LHCN-M2 (cell line): ENCODE measurements at regions not wholly inside any gene's neighbourhood (a gene's known extent, or its start where the extent isn't known, plus 50 kb on each side); places are given as distances from the start of the nearest gene placed in this dataset.
A peak's percentile ranks its signal among the peaks of the same experiment; 100 is the strongest.
"Not testable (repeated sequence)": the region's sequence is repeated elsewhere in the genome, so short reads cannot be mapped to it uniquely, and the experiment has no call there.

Experiments used
- DNase-seq: peaks from one replicate; pipeline ENCODE4 v3.0.0-alpha.2; 2012; ENCODE audit warnings: low read depth

DNA sequence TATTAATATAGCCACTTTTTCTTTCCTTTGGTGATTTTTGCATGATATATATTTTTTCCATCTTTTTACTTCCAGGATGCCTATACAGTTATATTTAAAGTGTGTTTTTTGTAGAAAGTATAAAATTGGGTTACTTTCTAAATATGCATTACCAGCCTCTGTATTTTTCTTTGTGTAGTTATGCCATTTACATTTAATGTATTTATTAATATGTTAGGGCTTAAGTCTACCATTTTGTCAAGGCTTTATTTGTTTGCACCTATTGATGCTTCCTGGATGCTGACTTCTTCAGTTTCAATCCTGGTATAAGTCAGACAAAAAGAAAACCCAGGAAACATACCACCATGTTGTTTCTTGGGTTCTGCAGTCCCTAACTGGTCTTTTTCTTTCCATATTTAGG, 911.1 kb upstream of the GOT2 start:
- DNase-seq = no peak

DNA sequence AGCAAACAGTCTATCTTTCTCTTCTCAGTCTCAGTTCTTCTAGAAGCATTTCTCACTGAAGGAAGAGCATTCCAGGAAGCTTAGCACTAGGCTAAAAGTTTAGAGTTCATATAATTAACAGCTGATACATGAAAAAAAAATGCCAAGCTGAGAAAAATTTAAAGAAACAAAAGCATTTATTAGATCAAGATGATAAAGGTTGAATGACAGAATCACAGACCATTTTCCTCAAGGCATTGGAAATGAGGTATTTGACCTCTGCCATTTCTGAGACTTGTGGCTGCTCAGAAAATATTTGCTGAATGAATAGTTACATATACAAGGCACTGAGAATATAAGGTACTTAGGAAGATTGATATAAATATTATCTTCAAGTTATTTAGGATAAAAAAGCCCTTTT, 901.6 kb upstream of the GOT2 start:
- peak; percentile 77 for DNase-seq

DNA sequence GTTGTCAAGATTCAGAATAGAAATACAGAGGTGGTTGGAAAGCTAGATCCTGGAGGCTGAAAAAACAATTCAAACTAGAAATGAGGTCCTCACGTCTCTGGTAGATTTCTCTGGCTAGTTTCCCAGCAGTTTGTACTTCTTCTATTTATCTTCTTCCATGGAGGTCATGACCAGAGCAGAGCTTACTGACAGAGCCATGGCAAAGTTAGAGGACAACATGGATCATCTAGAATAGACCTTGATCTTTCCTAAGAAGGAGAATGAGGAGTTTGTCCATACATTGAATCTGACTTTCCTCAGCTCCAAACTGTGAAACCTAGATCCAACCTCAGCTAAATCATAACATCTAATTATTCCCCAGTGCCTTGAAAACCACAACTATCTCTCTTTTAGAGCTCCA, 900.8 kb upstream of the GOT2 start:
- DNase-seq = peak; percentile 35

DNA sequence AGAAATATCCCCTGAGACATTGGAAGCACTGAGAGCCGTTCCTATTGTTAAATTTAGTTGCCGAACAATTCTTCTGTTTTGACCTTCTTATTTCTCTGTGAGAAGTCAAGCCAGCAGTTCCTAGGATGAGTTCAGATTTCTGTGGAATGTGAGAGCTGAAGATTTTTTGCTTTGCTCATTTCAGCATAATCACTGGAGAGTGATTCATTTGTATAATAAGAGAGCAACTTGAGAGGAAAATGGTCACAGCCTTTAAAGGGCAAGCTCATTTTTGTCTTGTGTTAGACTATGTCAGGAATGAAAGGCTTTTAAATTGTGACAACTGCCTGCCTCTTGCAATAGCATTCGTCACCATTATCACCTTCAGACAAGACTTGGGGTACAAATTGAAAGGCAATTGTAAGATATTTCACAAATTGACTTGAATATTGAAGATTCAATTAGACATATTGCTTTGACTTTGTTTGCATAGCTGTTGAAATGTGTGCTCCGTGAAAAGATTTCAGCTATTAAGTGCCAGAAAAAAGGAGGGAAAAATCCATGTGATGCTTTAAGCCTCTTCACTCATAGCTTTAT, 900.0 kb upstream of the GOT2 start:
- DNase-seq = peak; percentile 92

DNA sequence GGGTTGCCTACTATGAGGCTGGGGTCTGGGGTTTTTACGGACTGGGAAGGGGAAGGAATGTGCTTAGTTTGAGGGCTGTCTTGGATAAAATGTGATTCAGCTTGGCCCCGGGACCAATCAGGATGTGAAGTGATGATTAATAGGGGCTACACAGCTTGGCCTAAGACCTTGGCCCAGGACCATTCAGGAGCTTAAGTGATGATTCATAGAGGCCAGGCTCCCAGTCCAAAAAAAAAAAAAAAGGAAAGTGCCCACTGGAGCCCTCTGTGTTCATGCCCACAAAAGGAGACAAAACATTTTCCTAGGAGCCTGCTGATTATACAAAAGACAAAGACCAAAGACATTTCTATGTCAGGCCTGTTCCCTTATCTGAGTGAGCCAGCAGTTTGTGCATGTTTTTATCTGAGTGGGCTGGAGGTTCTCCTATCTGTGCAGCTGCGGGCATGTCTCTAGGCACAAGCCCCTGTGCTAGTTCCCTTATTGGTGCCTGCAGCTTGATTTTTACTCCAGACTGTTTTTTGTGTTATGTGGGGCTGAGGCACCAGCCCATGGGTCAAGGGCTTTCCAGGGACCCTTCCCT, 898.2 kb upstream of the GOT2 start:
- DNase-seq = peak; percentile 89

DNA sequence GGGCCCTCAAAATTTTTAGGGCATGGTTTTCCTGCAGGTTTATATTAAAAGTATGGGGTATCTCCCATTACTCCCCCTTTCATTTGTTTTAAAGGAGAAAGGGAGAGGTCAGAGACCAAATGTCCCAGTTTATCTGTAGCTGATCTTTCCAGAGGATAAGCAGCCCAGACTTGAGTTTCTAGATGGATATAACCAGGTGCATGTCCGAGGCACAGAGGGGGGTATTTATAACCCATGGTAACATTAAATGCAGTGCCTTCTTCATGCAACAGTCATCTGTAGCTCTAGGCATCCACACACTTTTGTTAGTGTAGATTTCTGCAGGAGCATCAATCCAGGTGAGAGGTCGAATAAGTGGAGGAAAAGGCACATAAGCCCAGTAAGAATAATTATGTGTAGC, 890.3 kb upstream of the GOT2 start:
- peak; percentile 23 for DNase-seq

DNA sequence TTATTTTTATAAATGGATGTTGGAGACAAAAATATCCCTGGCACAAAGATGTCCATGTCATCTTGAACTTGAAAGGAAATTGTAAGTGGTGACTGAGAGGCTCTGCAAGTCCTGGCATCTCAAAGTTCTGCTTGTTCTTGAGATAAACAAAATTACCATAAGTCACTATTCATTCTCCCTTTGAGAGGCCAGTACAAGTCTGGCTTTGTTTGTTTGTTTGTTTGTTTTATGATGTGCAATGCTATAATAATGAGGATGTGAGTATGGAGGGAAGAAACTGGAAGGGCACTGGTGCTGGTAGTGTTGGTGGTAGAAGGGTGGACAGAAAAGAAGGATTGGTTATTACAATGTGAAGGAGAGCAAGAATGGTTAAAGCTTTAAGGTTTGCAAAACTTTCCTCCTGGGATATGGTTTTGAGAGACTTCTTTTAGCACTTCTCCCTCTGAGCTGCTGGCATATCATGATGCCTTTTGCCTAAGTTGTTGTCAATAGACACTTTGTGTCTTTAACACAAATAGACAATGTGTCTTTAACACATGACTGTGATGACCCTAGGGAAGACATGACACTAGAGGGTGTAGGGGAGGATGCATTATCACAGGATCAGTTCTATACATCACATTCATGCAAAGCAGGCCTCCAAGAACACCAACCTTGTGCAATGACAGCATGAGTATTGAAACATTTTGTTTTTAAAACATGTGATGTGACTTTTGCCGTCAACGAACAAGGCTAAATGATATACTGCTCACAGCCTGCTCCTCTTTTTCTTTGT, 880.5 kb upstream of the GOT2 start:
- DNase-seq = no peak

DNA sequence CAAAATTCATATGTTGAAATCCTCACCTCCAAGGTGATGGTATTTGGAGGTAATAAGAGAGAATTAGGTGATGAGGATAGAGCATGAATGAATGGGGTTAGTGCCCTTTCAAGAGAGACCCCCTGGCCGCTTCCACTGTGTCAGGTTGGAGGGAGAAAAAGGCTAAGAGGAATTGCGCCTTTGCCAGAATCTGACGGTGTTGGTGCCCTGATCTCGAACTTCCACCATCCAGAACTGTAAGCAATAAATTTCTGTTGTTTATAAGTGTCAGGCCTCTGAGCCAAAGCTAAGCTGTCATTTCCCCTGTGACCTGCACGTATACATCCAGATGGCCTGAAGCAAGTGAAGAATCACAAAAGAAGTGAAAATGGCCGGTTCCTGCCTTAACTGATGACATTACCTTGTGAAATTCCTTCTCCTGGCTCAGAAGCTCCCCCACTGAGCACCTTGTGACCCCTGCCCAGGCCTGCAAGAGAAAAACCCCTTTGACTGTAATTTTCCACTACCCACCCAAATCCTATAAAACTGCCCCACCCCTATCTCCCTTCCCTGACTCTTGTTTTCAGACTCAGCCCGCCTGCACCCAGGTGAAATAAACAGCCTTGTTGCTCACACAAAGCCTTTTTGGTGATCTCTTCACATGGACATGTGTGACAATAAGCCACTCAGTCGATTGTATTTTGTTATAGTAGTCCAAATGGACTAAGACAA, 878.9 kb upstream of the GOT2 start:
- DNase-seq = not testable (repeated sequence)

DNA sequence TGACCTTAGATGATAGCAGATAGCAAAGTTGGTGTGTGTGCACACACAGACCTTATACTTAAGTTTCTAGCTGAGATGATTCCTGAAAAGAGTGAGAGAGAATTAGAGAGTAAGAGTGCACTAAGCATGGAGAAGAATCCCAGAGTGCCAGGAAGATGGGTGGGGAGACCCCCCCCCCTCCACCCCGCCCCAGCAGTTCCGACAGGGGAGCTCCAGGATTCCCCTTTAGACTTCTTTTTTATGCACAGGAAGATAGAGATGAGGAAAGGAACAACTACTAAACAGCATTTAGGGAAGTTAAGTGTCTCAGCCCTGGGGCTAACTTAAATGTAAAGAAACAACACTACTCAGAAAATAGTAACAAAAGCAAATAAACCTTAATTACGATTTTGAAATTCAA, 878.0 kb upstream of the GOT2 start:
- DNase-seq = no peak

DNA sequence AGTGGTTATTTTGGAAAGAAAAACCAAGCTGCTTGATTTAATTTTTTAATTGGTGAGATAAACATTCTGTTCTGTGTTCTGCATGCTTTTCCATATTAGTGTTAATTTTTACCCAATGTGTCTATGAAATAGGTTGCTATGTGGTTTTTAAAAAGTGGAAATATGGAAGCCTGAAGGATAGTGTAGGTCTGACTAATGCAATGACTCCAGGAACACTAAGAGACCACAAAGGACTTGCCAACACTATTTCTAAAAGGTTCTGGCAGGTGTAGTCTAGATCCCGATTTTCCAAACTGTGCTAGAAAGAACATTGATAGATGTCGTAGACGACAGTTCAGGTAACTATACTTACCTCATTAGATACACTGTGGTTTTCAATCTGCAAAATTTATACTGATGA, 877.4 kb upstream of the GOT2 start:
- peak; percentile 63 for DNase-seq

DNA sequence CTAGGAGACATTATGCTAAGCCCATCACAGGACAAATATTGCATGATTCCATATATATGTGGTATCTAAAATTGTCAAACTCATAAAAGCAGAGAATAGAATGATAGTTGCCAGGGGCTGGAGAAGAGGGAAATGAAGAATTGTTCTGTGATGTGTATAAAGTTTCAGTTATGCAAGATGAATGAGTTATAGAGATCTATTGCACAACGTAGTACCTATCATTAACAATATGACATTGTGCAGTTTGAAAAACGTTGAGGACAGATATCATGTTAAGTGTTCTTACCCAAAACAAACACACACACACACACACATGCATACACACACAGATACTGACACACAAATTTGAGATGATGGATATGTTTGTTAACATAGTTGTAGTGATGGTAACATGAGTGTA, 871.6 kb upstream of the GOT2 start:
- peak; percentile 36 for DNase-seq

DNA sequence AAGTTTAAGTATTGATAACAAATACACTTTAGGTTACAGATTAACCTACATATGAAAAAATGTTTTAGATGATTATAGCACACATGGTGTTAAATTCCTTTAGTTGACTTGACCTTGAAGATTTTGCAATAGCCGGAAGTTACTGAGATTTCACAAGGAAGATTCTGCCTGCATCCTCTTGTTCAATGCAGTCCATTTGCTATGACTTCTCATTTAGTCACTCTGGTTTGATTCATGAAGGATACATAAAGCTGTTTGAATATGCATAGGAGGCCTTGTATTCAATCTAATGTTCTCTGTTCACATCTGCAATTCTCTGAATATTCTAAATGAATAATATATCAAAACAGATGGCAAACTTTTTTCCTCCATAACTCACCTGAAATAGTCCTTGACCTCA, 870.2 kb upstream of the GOT2 start:
- DNase-seq = peak; percentile 72

DNA sequence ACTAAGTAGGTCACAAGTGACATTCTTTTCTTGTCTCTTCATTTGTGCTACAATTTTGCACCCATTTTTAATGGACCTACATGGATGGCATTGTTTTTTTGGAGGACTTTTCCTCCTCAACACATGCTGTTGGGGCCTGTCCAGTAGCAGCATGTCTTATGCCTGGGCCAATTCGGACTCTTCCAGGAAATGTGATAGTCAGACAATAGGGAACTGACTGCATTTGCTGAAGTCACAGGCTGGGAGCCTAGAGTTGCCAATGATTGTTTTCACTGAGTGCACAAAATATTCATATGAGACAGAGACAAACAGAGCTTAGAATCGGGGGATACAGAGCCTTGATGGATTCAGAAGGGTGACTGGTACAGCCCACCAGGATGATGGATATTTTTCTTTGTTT, 867.3 kb upstream of the GOT2 start:
- no peak for DNase-seq

DNA sequence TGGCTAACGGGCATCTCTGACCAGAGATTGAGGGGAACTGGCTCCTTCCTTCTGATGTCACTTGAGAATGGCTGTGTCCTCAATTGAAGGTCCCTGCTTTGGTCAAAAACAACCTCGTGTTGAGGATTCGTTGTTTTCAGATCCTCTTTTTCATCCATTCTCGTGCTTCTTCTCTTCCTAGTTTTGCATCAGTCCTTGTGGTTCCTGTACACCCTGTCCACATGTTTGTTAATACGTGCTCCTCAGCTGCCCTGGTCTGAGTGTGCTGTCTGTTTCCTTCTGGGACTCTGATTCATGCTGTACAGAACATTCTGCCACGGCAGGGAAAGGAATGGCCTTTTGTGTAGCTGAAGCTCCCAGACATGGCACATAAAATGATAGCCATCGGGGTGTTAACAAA, 863.2 kb upstream of the GOT2 start:
- peak; percentile 87 for DNase-seq

DNA sequence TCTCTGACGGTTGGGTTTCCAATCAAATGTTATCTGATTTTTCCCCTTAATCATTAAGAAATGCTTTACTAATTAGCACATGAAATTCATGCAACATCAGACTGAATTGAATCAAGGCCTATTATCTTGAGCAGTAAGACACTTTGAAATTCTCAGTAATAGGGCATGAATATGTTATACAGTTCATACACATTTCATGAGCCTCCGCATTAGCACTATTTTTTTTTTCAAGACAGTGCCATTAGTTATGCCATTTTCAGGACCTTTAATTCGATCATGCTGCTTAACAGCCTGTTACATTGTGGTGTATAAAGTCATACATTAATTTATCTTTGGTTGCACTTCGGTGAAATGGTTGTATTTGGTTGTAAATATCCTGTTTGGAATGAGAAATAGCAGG, 862.6 kb upstream of the GOT2 start:
- no peak for DNase-seq

DNA sequence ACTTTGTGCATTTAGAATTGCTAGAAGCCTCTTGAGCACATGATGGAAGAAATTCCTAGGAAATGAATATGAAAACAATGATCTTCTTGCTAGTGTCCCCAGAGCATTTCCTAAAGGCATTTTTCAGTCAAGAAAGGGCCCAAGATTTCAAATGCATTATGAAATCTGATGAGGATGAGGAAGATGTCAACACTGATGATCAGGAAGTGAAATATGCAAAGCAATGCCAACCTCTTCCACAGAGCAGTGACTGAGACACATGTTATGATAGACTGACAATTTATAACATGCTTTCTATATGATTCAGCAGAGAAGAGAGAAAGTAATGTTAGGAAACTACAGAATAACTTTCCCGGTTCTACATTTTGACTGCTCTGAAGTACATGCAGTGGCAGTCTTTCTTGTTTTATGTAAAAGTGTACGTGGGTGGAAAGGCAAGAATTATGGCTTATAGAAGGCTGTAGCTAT, 859.1 kb upstream of the GOT2 start:
- DNase-seq = peak; percentile 82

DNA sequence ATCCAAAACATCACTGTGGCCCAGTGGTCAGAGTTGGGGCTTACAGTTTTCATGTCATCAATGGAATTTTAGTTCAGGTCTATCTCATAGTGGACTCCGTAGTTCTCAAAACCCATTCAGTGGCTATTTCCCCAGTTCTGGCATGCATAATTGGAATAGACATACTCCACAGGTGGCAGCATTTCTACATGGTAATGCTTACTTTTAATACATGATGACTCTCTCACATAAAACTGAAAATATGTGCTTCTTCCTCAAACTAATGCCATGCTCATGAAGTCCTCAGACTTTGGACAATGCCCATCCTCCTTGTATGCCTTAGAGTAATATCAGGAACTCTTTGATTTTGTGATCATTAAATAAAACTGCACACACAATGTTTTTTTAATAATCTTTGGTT, 857.4 kb upstream of the GOT2 start:
- peak; percentile 72 for DNase-seq

DNA sequence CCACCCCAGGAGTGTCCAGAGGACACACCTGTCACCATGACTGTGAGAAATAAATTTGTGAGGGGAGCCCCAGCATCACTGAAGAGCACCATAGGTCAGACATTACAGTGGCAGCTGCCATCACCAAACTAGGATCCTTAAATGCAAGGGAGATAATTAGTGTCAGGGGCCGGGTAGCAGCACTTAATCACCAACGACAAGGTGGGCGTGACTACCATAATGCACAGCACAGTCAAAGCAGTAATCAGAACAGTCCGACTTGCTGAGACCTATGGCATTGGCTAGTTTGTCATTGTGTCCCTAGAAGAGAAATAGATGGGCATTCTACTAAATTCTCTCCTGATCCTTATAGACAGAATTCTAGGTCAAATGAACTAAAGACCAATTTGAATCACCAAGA, 856.7 kb upstream of the GOT2 start:
- DNase-seq = no peak

DNA sequence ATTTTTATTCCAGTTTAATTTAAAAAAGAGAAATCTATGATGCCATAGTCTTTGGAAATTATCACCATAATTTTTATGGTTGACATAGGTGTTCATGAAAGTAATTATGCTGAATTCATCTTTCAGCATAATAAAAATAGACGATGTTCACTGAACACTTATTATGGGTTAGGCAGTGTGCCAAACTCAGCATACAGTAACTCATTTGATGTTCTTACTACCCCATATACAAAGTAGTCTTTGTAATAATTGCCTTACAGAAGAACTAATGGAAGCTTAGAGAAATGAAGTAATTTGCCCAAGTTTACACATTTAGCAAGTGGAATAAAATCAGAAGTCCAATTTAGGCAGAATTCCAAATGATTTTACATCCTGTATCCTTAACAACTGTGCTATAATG, 852.2 kb upstream of the GOT2 start:
- DNase-seq = no peak

DNA sequence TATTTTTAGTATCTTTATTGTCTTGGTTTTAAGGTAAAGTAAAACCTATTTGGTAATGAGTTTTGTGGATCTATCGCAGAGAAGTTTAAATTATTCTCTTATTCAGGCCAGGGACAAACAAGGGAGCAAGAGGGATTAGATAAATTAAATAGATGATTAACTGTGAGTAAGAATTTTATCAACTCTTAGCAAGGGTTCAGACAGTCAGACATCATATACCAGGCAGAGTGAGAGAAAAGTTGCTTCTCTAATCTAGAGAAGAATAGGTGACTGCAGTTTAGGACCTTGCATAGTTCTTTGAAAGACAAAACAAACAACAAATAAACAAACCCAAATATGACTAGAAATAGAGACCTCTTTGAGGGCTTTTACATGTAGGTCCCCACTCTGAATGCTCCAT, 840.2 kb upstream of the GOT2 start:
- DNase-seq = no peak

DNA sequence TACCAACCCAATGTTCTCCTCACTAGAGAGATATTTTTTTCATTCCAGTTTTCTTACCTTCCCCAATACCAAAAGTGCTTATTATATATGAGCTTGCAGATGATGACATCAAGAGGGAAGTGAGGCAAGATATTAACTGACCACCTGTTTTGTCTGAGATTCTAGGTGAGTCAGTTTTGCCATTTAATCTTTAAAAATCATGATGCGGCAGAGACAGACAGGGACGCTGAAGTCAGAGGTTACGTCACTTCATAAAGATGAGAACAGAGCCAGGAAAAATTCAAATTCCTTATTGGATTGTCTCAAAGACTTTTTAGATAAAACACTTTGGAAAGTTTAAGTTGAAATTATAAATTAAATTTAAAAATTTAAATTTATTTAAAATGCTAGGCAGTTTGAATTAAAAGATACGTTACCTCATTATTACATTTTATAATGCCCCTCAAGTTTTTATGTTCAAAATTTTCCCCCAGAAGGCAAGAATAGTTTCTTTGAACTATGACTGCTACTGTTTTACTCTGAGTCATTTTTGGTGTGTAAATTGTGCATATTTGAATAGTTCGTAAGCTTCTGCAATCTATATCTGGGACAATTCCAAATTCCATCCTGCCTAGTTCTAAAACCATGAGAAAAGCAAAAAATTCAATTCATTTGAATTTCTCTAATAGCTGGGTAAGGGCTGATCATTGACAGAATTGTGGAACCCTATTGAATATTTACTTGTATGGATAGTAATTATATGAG, 839.6 kb upstream of the GOT2 start:
- peak; percentile 90 for DNase-seq

DNA sequence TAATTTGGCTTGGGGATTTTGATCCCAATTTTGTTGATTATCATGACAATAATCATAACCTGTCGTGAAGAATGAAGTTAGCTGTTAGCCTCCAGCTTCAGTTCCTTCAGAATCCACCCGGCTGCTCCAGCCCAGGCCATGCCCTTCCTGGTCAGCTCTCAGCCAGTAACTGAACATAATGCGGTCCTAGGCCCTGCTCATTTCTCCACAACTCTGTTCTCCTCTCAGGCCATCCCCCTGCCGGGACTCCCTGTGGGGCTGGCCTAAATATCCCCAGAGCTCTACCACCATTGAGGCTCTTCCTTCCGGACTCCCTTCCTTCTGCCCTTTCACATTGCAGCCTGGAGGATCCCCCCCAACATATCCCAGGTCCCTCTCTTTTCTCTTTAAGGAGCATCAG, 833.4 kb upstream of the GOT2 start:
- DNase-seq = no peak
